HG02884 (cell line): ENCODE measurements at regions not wholly inside any gene's neighbourhood (a gene's known extent, or its start where the extent isn't known, plus 50 kb on each side); places are given as distances from the start of the nearest gene placed in this dataset.
"Not testable (repeated sequence)": the region's sequence is repeated elsewhere in the genome, so short reads cannot be mapped to it uniquely, and the experiment has no call there.

Experiments used
- ATAC-seq: cut with Tn5 transposase; IDR thresholded peaks from one replicate; pipeline ENCODE4 v1.9.1; 2021; ENCODE audit warnings: mild to moderate bottlenecking, moderate library complexity; ENCODE audit not compliant: unreplicated experiment

DNA sequence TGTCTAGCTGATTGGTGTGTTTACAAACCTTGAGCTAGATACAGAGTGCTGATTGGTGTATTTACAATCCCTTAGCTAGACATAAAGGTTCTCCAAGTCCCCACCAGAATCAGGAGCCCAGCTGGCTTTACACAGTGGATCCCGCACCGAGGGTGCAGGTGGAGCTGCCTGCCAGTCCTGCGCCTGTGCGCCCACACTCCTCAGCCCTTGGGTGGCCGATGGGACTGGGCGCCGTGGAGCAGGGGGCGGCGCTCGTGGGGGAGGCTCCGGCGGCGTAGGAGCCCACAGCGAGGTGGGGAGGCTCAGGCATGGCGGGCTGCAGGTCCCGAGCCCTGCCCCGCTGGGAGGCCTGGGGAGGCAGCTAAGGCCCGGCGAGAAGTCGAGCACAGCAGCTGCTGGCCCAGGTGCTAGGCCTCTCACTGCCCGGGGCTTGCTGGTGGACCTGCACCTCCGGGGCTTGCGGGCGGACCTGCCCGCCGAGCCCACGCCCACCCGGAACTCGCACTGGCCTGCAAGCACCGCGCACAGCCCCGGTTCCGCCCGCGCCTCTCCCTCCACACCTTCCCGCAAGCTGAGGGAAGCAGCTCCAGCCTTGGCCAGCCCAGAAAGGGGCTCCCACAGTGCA is 51.0 kb upstream of the CDYL start:
- ATAC-seq, result not testable (repeated sequence)

GRCh38 chr6:4724727-4725126 is 51.5 kb upstream of the CDYL start:
- ATAC-seq, result not testable (repeated sequence)

GRCh38 chr6:4723383-4723782 is 52.8 kb upstream of the CDYL start:
- ATAC-seq, result no peak

DNA sequence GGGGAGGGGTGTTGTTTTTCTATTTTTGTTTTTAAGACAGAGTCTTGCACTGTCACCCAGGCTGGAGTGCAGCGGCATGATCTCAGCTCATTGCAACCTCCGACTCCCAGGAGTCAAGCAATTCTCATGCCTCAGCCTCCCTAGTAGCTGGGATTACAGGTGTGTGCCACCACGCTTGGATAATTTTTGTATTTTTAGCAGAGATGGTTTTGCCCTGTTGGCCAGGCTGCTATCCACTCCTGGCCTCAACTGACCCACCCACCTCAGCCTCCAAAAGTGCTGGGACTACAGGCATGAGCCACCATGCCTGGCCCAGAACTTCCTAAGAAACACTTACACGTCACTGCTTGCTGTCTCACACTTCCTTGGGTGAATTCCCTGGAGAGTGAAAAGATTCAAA is 54.8 kb upstream of the CDYL start:
- ATAC-seq, result not testable (repeated sequence)

DNA sequence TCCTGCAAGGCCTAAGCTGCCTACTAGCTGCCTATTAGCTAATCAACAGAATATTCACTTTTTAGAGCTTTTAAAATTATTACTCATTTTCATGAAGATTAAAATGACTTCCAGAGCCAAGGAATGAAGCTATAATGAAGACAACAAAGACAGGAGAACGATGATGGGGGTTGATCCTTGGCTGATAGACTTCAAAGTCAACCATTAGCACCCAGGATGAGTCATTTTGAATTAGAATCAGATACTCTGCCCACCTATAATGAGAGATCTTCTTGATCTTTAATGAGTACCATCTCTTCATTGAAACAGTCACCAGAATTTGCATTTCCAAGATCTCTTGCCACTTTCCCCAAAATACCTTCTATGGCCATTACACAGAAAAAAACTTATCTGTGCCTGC is 56.7 kb upstream of the CDYL start:
- ATAC-seq, result no peak

DNA sequence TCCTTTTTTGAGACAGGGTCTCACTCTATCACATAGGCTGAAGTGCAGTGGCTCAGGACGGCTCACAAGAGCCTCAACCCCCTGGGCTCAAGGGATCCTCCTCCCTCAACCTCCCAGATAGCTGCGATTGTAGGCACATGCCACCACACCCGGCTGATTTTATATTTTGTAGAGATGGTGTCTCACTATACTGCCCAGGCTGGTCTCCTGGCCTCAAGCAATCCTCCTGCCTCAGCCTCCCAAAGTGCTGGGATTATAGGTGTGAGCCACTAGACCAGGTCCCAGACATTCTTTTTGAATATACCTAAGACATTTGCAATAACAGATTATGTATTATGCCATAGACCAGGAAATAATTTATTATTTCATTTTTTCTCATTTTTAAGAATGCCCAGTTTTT is 58.3 kb upstream of the CDYL start:
- no peak for ATAC-seq

- no peak for ATAC-seq
These were observed 59.1 kb upstream of the CDYL start for GRCh38 chr6:4717124-4717523.

DNA sequence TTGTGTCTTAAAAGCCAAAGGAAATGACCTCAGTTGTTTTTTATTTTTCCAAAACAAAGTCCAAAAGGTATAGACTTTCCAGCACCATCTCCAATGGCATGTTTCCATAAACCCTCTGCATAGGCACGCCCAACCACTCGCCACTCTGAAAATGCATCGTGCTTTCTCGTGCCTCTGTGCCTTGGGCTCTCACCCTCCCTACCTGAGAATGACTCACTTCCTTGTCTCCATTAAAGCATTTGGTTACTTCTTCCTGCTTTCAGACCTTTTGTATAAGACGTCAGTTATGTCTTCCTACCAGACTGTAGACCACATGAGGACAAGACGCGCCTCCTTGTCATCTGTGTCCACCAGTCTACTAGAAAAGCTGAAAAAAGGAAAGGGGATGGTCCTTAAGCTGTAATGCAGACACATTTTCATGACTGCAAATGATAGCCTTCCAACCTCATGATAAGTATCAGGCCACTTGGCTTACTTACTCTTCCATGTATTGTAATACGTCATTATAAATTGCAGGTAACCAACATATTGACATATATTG is 61.2 kb upstream of the CDYL start:
- ATAC-seq, result no peak

GRCh38 chr6:4712291-4712690 is 63.9 kb upstream of the CDYL start:
- ATAC-seq, result no peak

DNA sequence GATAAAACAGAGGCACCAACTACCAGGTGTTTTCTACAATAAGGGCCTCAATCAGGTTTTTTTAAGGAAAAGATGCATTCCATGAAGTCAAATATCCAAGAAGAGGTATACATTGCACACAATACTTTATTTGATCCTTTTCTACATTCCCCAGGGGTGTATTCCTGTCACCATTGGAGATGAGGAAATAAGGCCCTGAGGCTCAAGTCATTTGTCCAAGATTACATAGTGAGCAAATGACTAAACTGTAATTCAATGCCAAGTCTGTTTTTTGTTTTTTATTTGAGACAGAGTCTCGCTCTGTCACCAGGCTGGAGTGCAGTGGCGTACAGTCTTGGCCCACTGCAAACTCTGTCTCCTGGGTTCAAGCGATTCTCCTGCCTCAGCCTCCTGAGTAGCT is 69.2 kb upstream of the CDYL start:
- ATAC-seq, result no peak

- ATAC-seq, result no peak
These were observed 70.4 kb upstream of the CDYL start for GRCh38 chr6:4705809-4706208.

- ATAC-seq, result no peak
These were observed 72.8 kb upstream of the CDYL start for GRCh38 chr6:4703382-4703781.

DNA sequence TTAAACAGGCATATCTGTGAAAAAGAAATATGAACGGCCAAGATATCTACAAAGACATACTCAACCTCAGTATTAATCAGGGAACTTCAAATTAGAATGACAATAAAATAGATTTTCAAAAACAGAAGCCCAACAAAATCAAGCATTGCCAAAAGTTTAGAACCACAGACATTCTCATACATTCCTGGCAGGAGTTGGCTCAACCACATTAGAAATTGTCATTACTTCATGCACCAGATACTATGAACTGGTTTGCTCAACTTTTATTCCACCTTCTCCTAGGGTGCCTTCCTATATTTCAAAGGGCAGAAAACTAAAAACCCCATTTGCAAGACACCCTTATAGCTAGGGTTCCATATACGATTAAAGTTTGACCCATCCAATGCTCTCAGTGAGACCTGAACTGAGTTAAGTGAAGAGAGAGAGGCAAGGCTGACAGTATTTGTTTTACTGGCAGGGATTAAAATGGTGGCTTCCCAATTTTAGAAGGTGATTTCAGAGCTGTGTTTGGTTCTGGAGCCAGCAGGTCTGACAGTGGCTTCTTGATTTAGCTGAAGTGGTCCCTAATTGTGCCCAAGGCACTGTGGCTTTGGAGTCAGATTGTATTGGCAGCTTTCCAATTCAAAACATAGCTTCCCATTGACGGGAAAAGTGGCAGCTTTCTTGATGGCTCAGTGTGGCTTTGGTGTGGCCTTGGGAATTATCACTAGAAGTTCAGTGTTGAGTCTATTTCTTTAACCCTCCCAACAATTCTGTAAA is 77.1 kb upstream of the CDYL start:
- no peak for ATAC-seq

DNA sequence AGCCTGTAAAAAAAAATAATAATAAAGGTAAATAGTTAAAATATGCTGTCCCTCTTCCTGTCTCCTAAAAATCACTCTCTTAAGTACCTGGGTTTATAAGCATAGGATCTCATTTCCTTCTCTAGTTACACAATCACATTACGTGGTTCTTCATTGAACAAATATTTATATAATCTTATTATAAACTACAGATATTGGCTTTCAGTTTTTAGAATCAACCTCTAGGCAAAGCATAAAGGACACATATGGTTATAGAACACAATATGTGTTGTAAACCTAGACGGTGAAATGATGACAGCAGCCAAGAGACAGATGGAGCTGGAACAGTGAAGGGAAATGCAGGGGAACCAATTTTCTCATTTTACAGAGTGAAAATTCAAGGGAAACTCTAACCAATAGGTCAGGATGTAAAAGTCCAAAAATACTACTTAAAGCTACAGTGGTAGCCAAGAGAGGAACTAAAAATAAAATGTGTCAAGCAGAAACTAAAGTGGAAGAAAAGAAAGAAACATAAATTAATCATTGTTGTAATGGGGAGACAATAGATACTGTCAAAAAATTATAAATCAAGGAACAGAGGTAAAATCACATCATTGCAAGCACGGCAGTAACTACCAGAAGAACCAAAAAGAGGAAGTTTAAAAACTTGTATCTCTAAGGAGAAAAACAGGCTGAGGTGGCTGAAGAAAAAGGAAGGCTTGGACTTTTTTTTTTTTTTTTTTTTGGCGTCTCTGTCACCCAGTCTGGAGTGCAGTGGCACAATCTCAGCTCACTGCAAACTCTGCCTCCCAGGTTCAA is 82.8 kb upstream of the CDYL start:
- no peak for ATAC-seq

GRCh38 chr6:4692664-4693063 is 83.5 kb upstream of the CDYL start:
- ATAC-seq, result no peak

DNA sequence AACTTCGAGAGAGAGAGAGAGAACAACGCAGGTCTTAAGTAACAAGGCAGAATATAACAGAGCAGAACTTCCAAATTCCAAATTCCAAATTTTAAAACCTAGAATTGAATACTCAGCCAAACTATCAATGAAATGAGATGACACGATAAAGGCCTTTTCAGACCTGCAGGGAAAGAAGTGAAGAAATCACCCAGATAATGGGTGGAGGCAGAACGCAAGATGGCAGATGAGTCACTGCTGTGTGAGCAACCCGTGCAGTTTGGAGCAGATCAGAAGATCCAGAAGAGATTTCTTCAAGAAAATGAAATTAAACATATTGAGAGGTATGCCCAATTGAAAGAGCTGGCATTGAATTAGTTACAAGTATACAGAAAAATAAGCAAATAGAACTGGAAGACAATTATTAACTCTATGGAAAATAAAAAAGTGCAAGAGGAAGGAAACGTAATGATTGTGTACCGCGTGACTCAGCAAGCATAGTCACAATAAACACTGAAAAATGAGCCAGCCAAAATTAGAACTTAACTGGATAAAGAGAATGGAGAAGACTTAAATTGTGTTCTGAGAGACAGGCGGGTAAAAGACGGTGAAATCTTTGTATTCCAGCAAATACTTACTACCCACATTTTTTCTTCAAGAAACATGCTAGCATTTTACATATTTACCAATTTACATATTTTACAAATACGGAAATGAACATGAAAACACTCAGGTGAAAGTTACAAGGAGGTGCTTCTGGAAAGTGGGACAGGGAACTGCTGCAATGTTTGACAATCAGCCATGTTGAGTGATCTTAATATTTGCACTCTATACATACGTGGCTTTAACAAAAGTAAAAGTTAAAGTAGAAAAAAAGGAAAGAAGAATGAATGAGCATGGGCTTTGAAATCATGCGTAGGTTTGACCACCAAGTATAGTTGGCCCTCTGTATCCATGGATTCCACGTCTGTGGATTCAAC is 87.9 kb upstream of the CDYL start:
- ATAC-seq, result no peak

DNA sequence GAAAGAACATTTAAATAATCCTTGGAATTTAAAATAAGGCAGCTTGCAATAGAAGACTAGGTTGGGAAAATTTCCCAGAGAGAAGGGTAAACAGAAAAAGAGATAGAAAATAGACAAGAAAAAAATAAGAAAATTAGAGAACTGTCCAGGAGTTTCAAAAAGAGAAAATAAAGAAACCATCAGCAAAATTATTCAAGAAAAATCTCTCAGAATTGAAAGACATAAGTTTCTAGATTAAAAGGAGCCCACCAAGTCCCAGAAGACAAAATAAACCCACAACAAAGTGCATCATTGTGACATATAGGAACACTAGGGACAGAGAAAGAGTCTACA is 88.6 kb upstream of the CDYL start:
- no peak for ATAC-seq

DNA sequence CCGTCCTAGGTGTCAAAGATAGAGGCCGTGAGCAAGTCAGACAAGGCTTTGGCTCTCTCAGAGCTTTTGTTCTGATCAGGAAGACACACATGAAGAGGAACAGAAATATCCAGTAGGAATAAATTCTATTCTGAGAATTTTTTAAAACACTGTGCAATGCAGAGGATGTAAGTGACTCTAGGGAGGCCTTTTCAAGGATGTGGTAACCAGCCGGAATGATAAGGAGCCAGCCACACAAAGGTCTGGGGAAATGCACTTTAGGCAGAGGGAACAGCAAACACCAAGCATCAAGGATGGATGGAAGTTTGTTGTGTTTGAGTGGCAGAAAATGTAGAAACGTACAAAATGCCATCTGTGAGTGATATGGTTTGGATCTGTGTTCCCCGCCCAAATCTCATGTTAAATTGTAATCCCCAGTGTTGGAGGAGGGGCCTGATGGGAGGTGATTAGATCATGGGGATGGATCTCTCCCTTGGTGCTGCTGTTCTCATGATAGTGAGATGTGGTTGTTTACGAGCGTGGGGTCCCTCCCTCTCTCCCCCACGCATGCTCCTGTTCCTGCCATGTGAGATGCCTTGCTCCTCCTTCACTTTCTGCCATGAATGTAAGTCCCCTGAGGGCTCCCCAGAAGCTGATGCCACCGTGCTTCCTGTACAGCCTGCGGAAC is 93.6 kb upstream of the CDYL start:
- no peak for ATAC-seq

GRCh38 chr6:4678506-4679300 is 97.5 kb upstream of the CDYL start:
- ATAC-seq, result no peak

DNA sequence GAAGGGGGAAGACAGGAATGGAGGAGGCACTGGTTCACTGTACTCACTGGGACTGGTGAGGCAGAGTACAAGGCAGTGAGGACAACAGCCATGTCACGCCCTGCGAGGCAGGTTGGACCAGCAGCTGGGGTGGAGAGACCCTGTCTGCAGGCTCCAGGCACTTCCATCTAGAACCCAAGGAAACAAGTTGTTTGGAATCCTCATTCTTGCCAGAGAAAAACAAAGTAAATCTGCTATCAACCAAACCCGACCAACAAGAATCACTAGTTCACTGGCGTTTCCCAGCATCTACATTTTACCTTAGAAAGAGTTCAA is 98.5 kb upstream of the CDYL start:
- no peak for ATAC-seq
